Left hindlimb (tissue), 1 donor: ENCODE measurements at regions not wholly inside any gene's neighbourhood (a gene's known extent, or its start where the extent isn't known, plus 50 kb on each side); places are given as distances from the start of the nearest gene placed in this dataset.
A peak's percentile ranks its signal among the peaks of the same experiment; 100 is the strongest.

Experiments used
- DNase-seq: peaks from one replicate; pipeline ENCODE4 v3.0.0-alpha.2; 2018

DNA sequence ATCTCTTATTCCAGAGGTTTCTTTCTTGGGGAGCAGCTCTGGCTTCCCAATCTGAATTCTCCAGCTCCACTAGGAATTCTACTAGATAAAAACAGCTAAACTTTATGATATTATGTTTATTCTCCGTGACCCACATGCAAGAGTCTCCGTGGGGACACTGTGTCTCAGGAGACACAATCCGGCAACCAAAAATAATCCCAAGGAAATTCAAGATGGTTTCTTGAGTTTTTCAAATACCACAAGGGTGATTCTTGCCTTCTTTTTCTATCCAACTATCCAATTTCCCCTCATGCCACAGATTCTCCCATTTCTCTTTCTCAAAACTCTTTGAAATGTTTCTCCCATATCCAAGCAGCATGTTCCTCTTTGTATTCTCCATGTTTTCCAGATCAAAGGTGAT is 103.1 kb downstream of the FAS start:
- no peak for DNase-seq

DNA sequence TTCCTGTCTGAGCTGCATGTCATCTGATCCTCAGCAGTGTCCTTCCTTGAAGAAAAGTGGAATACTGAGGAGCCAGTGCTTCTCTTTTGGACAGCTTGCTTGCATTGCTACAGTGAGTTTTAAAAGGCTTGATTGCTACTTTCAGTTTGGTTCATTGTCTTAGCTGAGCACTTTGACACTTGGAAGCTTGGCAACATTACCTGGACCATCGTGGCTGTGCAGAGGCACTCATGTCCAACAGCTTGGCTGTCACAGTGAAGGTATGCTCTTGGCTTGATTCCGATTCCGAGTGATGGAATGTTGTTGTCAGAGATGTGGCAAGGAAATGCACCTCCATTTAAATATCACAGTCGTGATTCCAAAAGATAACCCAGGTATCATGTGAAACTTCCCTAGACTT is 102.4 kb downstream of the FAS start:
- no peak for DNase-seq

DNA sequence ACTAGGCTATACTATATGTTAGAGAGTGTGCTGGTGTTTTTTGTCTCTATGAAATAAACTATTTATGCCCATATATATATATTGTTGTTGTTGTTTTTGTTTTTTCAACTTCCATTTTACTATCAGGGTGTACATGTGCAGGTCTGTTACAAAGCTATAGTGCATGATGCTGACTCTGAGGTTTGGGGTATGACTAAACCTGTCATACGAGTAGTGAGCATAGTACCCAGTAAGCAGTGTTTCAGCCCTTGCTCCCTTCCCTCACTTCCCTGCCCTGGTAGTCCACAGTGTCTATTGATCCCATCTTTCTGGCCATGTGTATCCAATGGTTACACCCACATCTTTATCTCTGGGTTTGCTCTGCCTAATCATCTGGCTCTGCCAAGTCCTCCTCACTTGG is 101.8 kb downstream of the FAS start:
- no peak for DNase-seq

DNA sequence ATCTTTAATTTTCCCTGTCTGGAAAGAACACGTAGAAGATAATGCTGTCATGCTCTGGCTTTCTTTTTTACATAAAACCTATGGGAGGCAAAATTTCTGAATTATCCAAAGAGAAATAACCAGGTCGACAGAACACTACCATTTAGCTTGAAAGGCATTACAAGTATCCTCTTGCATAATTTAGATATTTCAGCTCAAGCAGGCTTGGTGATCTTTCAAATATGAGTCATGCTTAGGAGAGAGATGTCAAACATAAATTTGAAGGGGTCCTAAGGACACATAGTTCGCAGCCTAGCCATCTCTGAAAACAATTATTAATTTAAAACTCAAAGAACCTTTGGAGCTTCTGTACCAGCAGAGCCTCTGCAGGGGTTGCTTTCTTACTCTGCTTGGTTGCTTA is 100.9 kb downstream of the FAS start:
- no peak for DNase-seq

DNA sequence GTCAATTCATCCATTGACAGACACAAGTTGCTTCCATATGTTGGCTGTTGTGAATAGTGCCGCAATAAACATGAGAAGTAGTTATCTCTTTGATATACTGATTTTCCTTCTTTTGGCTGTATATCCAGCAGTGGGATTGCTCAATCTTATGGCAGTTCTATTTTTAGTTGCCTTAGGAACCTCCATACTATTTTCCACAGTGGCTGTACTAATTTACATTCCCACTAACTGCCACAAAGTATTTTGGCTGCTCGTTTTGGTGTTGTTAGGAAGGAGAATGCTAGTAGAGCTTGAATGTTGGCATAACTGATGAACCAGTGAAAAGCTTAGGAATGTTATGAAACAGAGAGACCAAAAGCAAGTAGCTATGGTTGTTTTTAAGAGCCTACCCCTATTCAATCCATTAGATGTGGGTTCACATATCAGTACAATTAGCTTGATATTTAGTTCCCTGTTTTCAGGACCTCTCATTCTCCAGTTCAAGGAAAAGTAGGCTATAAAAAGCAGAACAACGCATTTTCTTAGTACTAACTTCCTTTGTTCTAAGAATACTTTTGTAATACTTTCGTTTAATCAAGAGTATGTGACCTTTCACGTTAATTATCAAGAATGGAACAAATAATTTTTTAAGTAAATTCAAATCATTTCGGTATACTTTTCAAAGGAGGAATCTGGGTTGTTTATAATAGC is 100.3 kb downstream of the FAS start:
- no peak for DNase-seq

DNA sequence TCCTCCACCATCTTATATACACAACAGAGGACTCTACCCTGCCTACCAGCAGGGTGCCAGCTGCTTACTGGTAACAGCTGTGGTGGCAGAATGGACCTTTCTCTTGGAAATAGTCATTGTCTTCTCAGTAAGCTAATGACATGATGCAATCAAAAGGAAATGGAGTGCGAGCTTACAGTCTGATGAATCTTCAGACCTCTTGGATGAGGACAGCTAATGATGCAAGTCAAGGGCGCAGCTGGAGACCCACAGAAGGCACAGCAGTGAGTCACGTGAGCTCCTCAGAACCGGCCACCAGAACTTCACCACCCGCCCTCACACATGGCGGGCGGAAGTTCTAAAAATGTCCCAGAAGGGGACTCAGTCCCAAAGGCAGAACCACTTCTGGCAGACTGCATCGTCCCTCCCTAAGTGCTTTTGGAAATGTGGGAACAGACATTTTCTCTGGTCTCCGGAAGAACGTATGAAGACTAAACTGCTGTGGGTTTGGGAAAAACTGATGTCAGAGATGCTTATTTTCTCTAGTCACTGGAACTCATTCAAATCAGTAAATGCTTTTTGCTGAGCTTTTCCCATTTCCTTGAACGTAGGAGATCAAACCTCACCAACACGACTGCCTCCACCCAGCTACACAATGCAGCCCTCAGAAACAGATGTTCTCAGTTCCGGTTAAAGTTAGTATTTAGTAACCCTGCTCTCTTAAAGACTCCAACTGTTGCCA is 96.4 kb downstream of the FAS start:
- DNase-seq: peak; percentile 61

DNA sequence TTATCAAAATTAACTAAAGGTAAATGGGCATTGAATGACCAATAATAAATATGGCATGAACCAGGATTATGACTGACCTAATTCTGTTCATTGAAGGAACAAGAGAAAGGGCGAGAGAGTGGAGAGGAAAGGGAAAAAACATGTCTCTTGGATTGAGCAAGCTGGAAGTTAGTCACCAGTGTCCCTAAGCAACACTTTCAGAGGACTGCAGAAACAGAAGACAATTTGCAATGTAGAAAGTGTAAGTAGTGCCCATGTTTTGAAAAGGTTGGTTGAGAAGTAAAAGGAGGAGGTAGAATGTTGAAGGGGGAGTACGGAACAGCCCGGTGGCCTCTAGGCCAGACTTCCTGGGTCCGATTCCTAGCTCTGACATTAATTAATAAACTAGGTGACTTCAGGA is 94.6 kb downstream of the FAS start:
- no peak for DNase-seq

DNA sequence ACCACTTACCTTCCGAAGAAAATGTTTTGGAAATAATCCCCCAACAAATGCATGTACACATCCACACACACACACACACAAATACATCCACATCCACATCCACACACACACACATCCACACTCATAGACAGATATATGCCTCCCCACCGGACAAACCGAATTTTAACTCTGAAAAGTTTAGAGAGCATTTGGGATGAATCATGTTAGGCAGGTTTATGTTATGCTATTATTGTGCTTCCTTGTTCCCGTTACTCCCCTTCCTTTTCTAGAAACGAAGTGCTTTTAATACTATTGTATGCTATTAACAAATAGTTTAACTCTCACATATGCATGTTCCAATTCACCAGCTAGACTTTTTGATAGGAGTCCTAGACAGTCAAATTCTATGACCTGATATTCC is 91.5 kb downstream of the FAS start:
- no peak for DNase-seq

DNA sequence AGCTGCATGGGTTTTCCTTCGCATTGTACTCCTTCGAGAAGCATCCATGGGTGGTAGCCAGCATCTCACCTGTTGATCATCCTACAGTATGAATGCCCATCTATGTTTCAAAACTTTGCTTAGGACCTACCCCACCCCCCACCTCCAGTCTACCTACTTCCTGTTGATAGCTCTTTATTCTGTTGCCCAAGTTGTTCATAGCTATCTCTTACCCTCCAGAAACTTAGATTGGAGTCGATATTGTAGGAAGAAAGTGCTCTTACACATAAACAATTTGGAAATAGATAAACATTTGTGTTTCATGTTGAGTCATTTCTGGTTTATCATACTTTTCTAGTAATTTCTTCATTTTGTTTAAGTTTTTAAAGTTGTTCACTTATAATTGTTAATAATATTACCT is 90.1 kb downstream of the FAS start:
- DNase-seq: no peak

DNA sequence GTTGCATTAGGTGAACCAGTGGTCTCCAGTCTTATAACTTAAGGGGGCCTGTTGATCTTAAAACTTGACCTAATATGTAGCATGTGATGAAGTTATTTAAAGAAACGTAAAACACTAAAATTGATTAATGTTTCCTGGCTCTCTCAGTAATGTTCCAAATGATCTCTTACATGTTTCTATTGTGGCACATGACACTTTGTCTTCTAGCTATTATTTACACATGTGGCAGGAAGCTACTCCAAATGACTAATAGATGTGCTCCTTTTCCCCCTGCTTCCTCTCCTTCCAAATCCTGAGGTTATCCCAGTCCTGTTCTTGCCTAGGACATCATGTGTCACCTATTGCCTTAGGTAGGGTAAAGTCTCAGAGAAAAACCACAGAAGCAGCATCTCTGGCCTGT is 89.4 kb downstream of the FAS start:
- no peak for DNase-seq

DNA sequence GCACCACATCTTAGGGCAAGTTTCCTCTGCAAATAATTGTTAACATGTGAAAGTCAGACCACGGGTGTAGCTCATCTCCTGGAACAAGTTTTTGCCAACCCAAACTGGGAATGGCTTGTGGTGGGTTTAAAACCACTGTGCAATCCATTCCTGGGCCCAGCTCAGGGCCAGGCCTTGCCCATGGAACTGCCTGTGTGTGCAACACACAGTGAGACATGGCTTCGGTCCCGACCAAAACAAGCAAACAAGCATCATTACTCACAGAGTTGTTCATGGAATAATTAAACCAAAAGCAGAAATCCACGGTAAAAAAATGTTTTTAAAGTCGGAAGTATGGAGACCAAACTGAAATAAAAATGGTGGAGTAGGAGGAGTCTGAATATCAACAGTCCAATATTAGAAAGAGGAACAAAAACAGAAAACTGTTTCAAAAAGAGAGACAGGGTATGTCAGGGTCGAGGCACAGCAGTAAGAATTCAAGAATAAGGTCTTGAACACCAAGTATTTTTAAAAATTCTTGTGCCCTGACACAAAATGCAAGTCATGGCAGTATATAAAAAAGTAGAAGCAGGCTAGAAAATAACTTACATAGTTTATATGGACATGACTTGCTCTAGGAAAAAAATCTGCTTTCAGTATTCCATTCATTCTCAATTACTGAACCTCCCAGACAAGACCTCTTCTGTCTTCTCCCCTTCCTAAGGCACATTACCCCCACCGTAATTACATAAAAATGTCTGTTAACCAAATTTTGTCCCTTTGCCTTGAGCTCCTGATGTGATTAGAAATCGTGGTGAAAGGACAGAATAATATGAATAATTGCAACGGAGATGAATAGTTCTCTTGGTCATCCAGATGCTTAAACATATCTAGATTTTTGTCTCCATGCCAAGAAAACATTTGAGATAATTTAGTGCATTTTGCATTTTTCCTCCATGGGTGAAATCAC is 88.4 kb downstream of the FAS start:
- peak; percentile 41 for DNase-seq

DNA sequence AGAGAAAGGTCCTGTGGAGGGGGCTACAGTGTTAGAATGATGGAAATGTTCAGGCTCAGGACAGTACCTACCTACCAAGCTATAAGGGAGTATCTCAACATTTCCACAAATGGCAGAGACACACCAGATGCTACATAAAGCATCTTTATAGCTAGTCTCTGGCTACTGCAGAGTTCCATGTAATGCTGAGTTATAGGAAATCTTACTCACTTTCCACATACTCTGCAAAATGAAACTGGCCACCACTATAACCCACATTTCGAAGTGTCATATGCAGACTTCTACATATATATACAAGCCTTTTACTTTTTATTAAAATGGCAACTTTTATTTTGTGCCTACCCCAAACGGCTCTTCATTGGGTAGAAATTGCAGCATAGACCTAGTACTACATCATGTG is 85.5 kb downstream of the FAS start:
- DNase-seq: no peak

DNA sequence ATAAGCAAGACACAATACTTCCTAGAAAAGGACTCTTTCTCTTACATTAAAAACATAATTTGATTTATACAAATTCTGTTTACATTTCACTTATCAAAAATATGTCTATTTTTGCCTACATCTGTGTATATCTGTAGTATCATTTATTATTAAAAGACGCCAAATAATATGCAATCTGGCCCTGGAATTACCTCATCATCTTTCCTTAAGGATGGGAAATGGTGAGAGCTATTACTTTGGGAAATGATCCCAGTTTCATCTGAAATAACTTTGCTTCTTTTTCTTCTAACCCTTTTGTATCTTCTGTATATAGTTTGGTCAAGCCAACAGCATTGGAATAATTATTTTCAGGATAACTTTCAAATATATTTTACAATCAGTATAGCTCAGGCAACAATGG is 85.0 kb downstream of the FAS start:
- no peak for DNase-seq

DNA sequence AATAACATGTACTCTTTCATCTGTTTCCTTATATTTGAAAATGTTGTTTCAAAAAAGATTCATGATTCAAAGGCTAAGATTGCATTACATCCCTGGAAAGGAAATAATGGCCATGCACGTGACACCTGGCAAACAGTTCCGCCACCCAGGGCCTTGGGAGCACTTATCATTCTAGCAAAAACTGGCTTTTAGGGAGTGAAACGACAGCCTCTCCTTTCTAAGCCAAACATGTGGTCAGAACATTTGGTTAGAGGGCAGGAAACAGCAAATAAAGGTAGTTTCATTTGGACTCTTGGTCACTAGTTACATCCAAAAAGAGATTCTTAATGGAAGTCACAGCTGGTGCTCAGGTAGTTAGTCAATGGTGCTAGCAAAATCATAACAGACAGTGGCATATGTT is 83.5 kb downstream of the FAS start:
- DNase-seq: peak; percentile 53

DNA sequence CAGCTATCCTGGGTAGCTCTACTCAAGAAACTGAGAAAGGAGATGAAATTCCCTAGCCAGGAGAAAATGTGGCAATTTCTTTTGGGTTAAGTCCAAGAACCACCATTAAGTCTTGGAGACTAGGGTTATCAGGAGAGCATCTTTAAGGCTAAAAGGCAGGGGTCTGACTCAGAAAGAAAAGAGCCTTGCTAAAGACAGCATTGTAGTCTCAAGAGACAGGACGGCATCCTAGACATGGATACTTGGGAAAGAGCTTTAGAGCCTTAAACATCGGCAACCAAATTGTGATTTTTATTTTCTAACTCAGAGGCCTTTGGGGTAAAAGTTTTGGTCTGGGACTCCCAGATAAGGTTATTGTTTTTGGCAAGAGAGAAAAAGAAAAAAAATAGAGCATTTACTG is 83.1 kb downstream of the FAS start:
- DNase-seq: no peak

DNA sequence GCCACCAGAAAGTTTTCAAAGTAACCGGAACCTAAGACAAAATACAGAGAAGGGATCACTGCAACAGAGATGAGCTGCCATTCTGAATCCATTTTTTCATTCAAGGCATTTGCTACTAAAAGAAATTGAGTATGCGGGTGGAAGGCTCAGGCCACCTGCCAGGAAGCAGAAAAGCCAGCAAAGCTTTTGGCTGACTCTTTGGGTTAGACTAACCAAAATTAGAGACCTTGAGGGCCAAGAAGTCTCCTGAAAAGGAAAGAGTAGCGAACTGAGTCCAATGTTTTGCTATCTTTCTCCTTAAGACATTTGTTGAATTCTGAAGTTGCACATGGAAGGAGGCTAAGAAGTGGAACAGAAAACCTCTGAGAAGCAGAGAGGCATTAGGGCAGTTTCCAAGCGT is 79.0 kb downstream of the FAS start:
- peak; percentile 42 for DNase-seq
